ENCODE measurements at regions not wholly inside any gene's neighbourhood (a gene's known extent, or its start where the extent isn't known, plus 50 kb on each side); places are given as distances from the start of the nearest gene placed in this dataset.

DNA sequence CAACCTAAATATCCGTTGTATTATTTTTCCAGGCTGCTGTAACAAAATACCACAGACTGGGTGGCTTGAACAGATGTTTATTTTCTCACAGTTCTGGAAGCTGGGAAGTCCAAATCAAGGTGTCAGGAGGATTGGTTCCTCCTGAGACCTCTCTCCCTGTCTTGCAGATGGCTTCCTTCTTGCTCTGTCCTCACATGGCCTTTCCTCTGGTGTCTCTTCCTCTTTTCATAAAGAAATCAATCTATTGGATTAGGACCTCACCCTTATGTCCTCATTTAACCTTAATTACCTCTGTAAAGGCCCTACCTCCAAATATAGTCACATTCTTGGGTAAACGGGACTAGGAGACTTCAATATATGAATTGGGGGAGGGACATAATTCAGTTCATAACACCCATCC lies 89.2 kb upstream of the PLCL2 start:
- TF ChIP-seq POLR2A (IDR thresholded peaks at IDR 0.05; ENCODE audit: low read length) (no peak), GATA1 (IDR thresholded peaks at IDR 0.05; ENCODE audit: low read depth, low read length) (no peak)

Data from erythroblast (primary cell).